Effector memory CD4-positive, alpha-beta T cell (primary cell): ENCODE measurements at regions not wholly inside any gene's neighbourhood (a gene's known extent, or its start where the extent isn't known, plus 50 kb on each side); places are given as distances from the start of the nearest gene placed in this dataset.

Experiments used
- DNase-seq, 3 donors: peaks; one replicate each; pipeline ENCODE4 v3.0.0-alpha.2; 2020
- H3K27ac ChIP-seq: 2 replicates; pipeline ENCODE4 v1.7.0; 2013; ENCODE audit warnings: mild to moderate bottlenecking, low read length, moderate library complexity; ENCODE audit not compliant: insufficient read depth, poor library complexity, severe bottlenecking
- H3K27me3 ChIP-seq: replicated peaks from 2 replicates; pipeline ENCODE4 v1.7.0; 2013; ENCODE audit warnings: mild to moderate bottlenecking, low read length; ENCODE audit not compliant: insufficient read depth, control insufficient read depth, poor library complexity, severe bottlenecking
- H3K36me3 ChIP-seq: 2 replicates; pipeline ENCODE4 v1.7.0; 2013; ENCODE audit warnings: mild to moderate bottlenecking, low read length, moderate library complexity; ENCODE audit not compliant: control insufficient read depth, insufficient read depth
- H3K4me1 ChIP-seq: 2 replicates; pipeline ENCODE4 v1.7.0; 2013; ENCODE audit warnings: low read length, mild to moderate bottlenecking; ENCODE audit not compliant: control insufficient read depth, insufficient read depth, poor library complexity, severe bottlenecking
- H3K4me3 ChIP-seq: 2 replicates; pipeline ENCODE4 v1.7.0; 2013; ENCODE audit warnings: low read length, low read depth, mild to moderate bottlenecking; ENCODE audit not compliant: insufficient read depth, poor library complexity, severe bottlenecking
- H3K9me3 ChIP-seq: 2 replicates; pipeline ENCODE4 v1.7.0; 2013; ENCODE audit warnings: mild to moderate bottlenecking, low read length, moderate library complexity; ENCODE audit not compliant: control insufficient read depth

- H3K27ac ChIP-seq: no peak overlapping the region
- no peaks in the 10 kb centered on the region for H3K9me3 ChIP-seq
- H3K4me3 ChIP-seq: no peak overlapping the region
- DNase-seq: no peak
- no peaks in the 10 kb centered on the region for H3K36me3 ChIP-seq
- H3K27me3 ChIP-seq: no peaks in the 10 kb centered on the region
- no peaks in the 10 kb centered on the region for H3K4me1 ChIP-seq
These were observed 792.4 kb downstream of the QKI start for GRCh38 chr6:164206807-164207423.

- DNase-seq: no peak
- no peaks in the 10 kb centered on the region for H3K27me3 ChIP-seq
These were observed 785.6 kb downstream of the QKI start for GRCh38 chr6:164200071-164200470.

GRCh38 chr6:164195942-164196281 is 781.4 kb downstream of the QKI start:
- no peak for DNase-seq
- Histone ChIP-seq H3K27me3 (no peaks in the 10 kb centered on the region), H3K4me1 (no peaks in the 10 kb centered on the region), H3K36me3 (no peaks in the 10 kb centered on the region), H3K9me3 (no peaks in the 10 kb centered on the region), H3K27ac (no peak overlapping the region), H3K4me3 (no peak overlapping the region)

More at GRCh38 chr6:164200071-164200470, 785.6 kb downstream of the QKI start:
- H3K4me3 ChIP-seq: no peak overlapping the region
- H3K27ac ChIP-seq: no peak overlapping the region
- H3K36me3 ChIP-seq: no peaks in the 10 kb centered on the region
- H3K4me1 ChIP-seq: no peaks in the 10 kb centered on the region
- H3K9me3 ChIP-seq: no peaks in the 10 kb centered on the region

- Histone ChIP-seq H3K27ac (no peak overlapping the region), H3K27me3 (no peaks in the 10 kb centered on the region), H3K9me3 (no peaks in the 10 kb centered on the region), H3K36me3 (no peaks in the 10 kb centered on the region), H3K4me1 (no peaks in the 10 kb centered on the region), H3K4me3 (no peak overlapping the region)
- DNase-seq: no peak
These were observed 780.9 kb downstream of the QKI start for GRCh38 chr6:164195278-164195941.

GRCh38 chr6:164188861-164189260 is 774.3 kb downstream of the QKI start:
- Histone ChIP-seq H3K4me1 (no peaks in the 10 kb centered on the region), H3K27ac (no peak overlapping the region), H3K4me3 (no peak overlapping the region), H3K36me3 (no peaks in the 10 kb centered on the region), H3K9me3 (no peaks in the 10 kb centered on the region), H3K27me3 (no peaks in the 10 kb centered on the region)
- DNase-seq: no peak

- H3K4me1 ChIP-seq: no peaks in the 10 kb centered on the region
- H3K4me3 ChIP-seq: no peak overlapping the region
- H3K9me3 ChIP-seq: no peaks in the 10 kb centered on the region
- no peak overlapping the region for H3K27ac ChIP-seq
- no peaks in the 10 kb centered on the region for H3K36me3 ChIP-seq
- no peaks in the 10 kb centered on the region for H3K27me3 ChIP-seq
- DNase-seq: no peak
These were observed 771.0 kb downstream of the QKI start for GRCh38 chr6:164185471-164185871.

GRCh38 chr6:164184410-164184809 is 769.9 kb downstream of the QKI start:
- H3K4me3 ChIP-seq: no peak overlapping the region
- H3K4me1 ChIP-seq: no peaks in the 10 kb centered on the region
- no peak overlapping the region for H3K27ac ChIP-seq
- no peaks in the 10 kb centered on the region for H3K27me3 ChIP-seq
- no peaks in the 10 kb centered on the region for H3K9me3 ChIP-seq
- DNase-seq: no peak
- no peaks in the 10 kb centered on the region for H3K36me3 ChIP-seq

GRCh38 chr6:164183556-164184123 is 769.1 kb downstream of the QKI start:
- Histone ChIP-seq H3K4me1 (no peaks in the 10 kb centered on the region), H3K27me3 (no peaks in the 10 kb centered on the region)
- DNase-seq: no peak

GRCh38 chr6:164178679-164179332 is 764.3 kb downstream of the QKI start:
- no peak for DNase-seq
- no peaks in the 10 kb centered on the region for H3K4me1 ChIP-seq
- H3K36me3 ChIP-seq: no peaks in the 10 kb centered on the region
- H3K4me3 ChIP-seq: no peak overlapping the region
- H3K27ac ChIP-seq: no peak overlapping the region
- H3K27me3 ChIP-seq: no peaks in the 10 kb centered on the region
- H3K9me3 ChIP-seq: no peaks in the 10 kb centered on the region

More at GRCh38 chr6:164183556-164184123, 769.1 kb downstream of the QKI start:
- H3K4me3 ChIP-seq: no peak overlapping the region
- H3K9me3 ChIP-seq: no peaks in the 10 kb centered on the region
- no peaks in the 10 kb centered on the region for H3K36me3 ChIP-seq
- no peak overlapping the region for H3K27ac ChIP-seq

- no peak overlapping the region for H3K27ac ChIP-seq
- H3K4me3 ChIP-seq: no peak overlapping the region
- H3K36me3 ChIP-seq: no peaks in the 10 kb centered on the region
- H3K9me3 ChIP-seq: no peaks in the 10 kb centered on the region
- no peak for DNase-seq
- no peaks in the 10 kb centered on the region for H3K27me3 ChIP-seq
- no peaks in the 10 kb centered on the region for H3K4me1 ChIP-seq
These were observed 754.8 kb downstream of the QKI start for GRCh38 chr6:164169355-164169754.
